BJ (cell line): ENCODE measurements at regions not wholly inside any gene's neighbourhood (a gene's known extent, or its start where the extent isn't known, plus 50 kb on each side); places are given as distances from the start of the nearest gene placed in this dataset.
A peak's percentile ranks its signal among the peaks of the same experiment; 100 is the strongest.
"Not testable (repeated sequence)": the region's sequence is repeated elsewhere in the genome, so short reads cannot be mapped to it uniquely, and the experiment has no call there.

Source experiments
- CTCF ChIA-PET: fragments of 350-600 bp; formaldehyde crosslinking; extraction: SDS; loops from one replicate; lab custom pipeline; 2021; ENCODE audit warnings: antibody characterized with exemption, inconsistent platforms; lab: Yijun Ruan, JAX
- POLR2A ChIA-PET: fragments of 300-600 bp; sonication (Branson Sonifier 250); formaldehyde crosslinking; extraction: SDS; loops from one replicate; lab custom pipeline; 2021; ENCODE audit warnings: antibody characterized with exemption; lab: Charles Lee
- DNase-seq: peaks from one replicate; pipeline ENCODE4 v3.0.0-alpha.2; 2011; ENCODE audit warnings: low read depth
- H3K27me3 ChIP-seq: 2 replicates; pipeline ENCODE4 v1.6.0; 2011; ENCODE audit warnings: low read length; ENCODE audit not compliant: control insufficient read depth, insufficient read depth
- H3K36me3 ChIP-seq: 2 replicates; pipeline ENCODE4 v1.5.1; 2011; ENCODE audit warnings: low read length; ENCODE audit not compliant: control insufficient read depth, insufficient read depth
- H3K4me3 ChIP-seq: 2 replicates; pipeline ENCODE4 v1.5.1; 2011; ENCODE audit warnings: low read depth, mild to moderate bottlenecking, control low read depth, low read length
- CTCF ChIP-seq: IDR thresholded peaks from 2 replicates; pipeline ENCODE4 v1.5.1; 2011; ENCODE audit warnings: low read depth, mild to moderate bottlenecking, control low read depth, inconsistent platforms, low read length, moderate library complexity; ENCODE audit not compliant: insufficient read depth

- no peak overlapping the region for H3K4me3 ChIP-seq
- ChIA-PET POLR2A (no interaction called here), CTCF (no interaction called here)
- no peaks in the 10 kb centered on the region for H3K36me3 ChIP-seq
- no peaks in the 10 kb centered on the region for H3K27me3 ChIP-seq
- DNase-seq, result no peak
- TF ChIP-seq CTCF, result no peak
Observed at GRCh38 chr11:101717619-101718018, 133.8 kb upstream of the TRPC6 start.

- ChIA-PET POLR2A (no interaction called here), CTCF (no interaction called here)
- no peak for DNase-seq
- Histone ChIP-seq H3K4me3 (no peak overlapping the region), H3K27me3 (no peaks in the 10 kb centered on the region), H3K36me3 (no peaks in the 10 kb centered on the region)
- TF ChIP-seq CTCF, result no peak
Observed at GRCh38 chr11:101715281-101715680, 131.5 kb upstream of the TRPC6 start.

GRCh38 chr11:101707477-101707876 is 123.7 kb upstream of the TRPC6 start:
- Histone ChIP-seq H3K36me3 (no peaks in the 10 kb centered on the region), H3K4me3 (no peak overlapping the region), H3K27me3 (no peaks in the 10 kb centered on the region)
- POLR2A ChIA-PET, result no interaction called here
- TF ChIP-seq CTCF, result no peak
- no peak for DNase-seq
- CTCF ChIA-PET, result no interaction called here

- ChIA-PET CTCF (no interaction called here), POLR2A (no interaction called here)
- DNase-seq, result peak; percentile 44
- H3K27me3 ChIP-seq, result no peaks in the 10 kb centered on the region
- H3K4me3 ChIP-seq, result no peak overlapping the region
- no peak for TF ChIP-seq CTCF
- no peaks in the 10 kb centered on the region for H3K36me3 ChIP-seq
Observed at GRCh38 chr11:101706541-101706940, 122.7 kb upstream of the TRPC6 start.

GRCh38 chr11:101705972-101706371 is 122.2 kb upstream of the TRPC6 start:
- no peak overlapping the region for H3K4me3 ChIP-seq
- ChIA-PET POLR2A (no interaction called here), CTCF (no interaction called here)
- H3K36me3 ChIP-seq, result no peaks in the 10 kb centered on the region
- no peak for TF ChIP-seq CTCF
- DNase-seq, result no peak
- H3K27me3 ChIP-seq, result no peaks in the 10 kb centered on the region

- H3K27me3 ChIP-seq, DNase-seq, CTCF ChIA-PET, POLR2A ChIA-PET, H3K4me3 ChIP-seq, H3K36me3 ChIP-seq: not testable (repeated sequence)
Observed at GRCh38 chr11:101694869-101695268, 111.1 kb upstream of the TRPC6 start.
